ENCODE measurements at regions not wholly inside any gene's neighbourhood (a gene's known extent, or its start where the extent isn't known, plus 50 kb on each side); places are given as distances from the start of the nearest gene placed in this dataset.

DNA sequence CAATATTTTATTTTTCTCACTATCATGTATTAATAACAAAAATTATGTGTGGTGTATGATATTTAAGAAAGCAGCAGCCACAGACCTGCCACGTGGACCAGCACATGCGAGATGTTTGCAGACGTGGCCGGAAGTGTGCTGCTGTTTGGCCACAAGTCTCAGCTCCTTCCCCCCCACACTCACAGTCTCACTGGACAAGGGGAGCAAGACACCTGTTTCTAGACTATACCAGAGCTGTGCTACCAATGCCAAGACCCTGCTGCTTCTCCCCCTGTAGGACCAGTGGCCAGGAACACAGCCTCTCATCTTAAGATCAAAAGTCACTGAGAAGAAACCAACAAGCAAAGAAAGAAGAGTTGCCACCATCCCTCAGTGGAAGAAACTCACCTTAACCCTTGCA, 258.9 kb upstream of the PPP2R2D start:
- H3K4me3 ChIP-seq (replicated peaks in 1 of 3) = no peak overlapping the region
- no peaks in the 10 kb centered on the region for H3K4me1 ChIP-seq
- WGBS, 2 donors = 72 to 87% methylated on average over 4 of the region's 4 CpGs
- no peaks in the 10 kb centered on the region for H3K9me3 ChIP-seq
- no peaks in the 10 kb centered on the region for H3K27me3 ChIP-seq
- no peak for DNase-seq
- no peak overlapping the region for H3K27ac ChIP-seq
- intact Hi-C loops (cut with DNase I) = no loop called here
- TF ChIP-seq, protein P1, sequence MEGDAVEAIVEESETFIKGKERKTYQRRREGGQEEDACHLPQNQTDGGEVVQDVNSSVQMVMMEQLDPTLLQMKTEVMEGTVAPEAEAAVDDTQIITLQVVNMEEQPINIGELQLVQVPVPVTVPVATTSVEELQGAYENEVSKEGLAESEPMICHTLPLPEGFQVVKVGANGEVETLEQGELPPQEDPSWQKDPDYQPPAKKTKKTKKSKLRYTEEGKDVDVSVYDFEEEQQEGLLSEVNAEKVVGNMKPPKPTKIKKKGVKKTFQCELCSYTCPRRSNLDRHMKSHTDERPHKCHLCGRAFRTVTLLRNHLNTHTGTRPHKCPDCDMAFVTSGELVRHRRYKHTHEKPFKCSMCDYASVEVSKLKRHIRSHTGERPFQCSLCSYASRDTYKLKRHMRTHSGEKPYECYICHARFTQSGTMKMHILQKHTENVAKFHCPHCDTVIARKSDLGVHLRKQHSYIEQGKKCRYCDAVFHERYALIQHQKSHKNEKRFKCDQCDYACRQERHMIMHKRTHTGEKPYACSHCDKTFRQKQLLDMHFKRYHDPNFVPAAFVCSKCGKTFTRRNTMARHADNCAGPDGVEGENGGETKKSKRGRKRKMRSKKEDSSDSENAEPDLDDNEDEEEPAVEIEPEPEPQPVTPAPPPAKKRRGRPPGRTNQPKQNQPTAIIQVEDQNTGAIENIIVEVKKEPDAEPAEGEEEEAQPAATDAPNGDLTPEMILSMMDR (IDR thresholded peaks at IDR 0.05) = no peak
- TF ChIP-seq POLR2A (IDR thresholded peaks at IDR 0.05) = no peak
- no peaks in the 10 kb centered on the region for H3K36me3 ChIP-seq

DNA sequence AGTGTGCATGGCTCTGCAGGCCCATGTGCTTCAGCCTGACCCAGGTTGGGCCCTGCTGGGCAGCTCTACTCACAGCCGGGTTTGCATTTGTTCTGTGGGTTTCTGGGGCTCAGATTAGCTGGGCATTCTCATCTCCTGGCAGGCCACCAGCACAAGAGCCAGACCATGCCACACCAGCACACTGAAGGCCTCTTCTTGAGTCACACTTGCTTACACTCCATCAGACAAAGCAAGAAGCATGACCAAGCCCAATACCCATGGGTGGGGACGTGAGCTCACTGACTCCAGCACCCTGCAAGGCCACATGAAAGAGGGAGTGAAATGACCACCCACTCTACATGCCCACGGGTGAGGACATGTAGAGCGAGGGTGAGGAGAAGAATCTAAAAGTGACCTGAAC, 257.8 kb upstream of the PPP2R2D start:
- TF ChIP-seq, protein P1 (IDR thresholded peaks at IDR 0.05) = no peak
- no peak for TF ChIP-seq POLR2A (IDR thresholded peaks at IDR 0.05)
- Histone ChIP-seq H3K9me3 (no peaks in the 10 kb centered on the region), H3K27me3 (no peaks in the 10 kb centered on the region), H3K27ac (no peak overlapping the region), H3K4me3 (replicated peaks in 1 of 3) (no peak overlapping the region), H3K36me3 (no peaks in the 10 kb centered on the region), H3K4me1 (no peaks in the 10 kb centered on the region)
- no peak for DNase-seq
- WGBS, 2 donors = 73 to 84% methylated on average over 3 to 4 of the region's 4 CpGs
- intact Hi-C loops (cut with DNase I) = no loop called here

DNA sequence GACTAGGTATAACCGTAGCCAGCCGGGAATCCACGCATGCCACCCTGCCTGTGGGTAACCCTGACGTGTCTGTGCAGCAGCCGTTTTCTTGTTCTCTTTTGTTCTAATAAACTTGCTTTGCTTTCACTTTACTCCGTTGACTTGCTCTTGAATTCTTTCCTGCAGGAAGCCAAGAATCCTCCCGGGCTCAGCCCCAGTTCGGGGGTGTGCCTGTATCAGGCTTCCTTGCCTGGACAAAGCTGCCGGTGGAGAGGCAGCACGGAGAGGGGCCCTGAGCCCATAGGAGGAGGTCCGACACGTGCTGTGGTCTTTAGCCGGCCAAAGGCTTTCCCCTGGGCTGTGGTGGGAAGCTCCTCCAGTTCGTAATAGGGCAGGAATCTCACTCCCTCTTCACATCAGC, 256.5 kb upstream of the PPP2R2D start:
- no peak for TF ChIP-seq POLR2A (IDR thresholded peaks at IDR 0.05)
- TF ChIP-seq, protein P1 (IDR thresholded peaks at IDR 0.05) = no peak
- no peaks in the 10 kb centered on the region for H3K9me3 ChIP-seq
- no peaks in the 10 kb centered on the region for H3K36me3 ChIP-seq
- intact Hi-C loops (cut with DNase I) = no loop called here
- 64 to 69% methylated on average over 13 to 14 of the region's 14 CpGs for WGBS, 2 donors
- H3K4me1 ChIP-seq = no peaks in the 10 kb centered on the region
- DNase-seq = no peak
- no peak overlapping the region for H3K4me3 ChIP-seq (replicated peaks in 1 of 3)
- H3K27ac ChIP-seq = no peak overlapping the region
- H3K27me3 ChIP-seq = no peaks in the 10 kb centered on the region

DNA sequence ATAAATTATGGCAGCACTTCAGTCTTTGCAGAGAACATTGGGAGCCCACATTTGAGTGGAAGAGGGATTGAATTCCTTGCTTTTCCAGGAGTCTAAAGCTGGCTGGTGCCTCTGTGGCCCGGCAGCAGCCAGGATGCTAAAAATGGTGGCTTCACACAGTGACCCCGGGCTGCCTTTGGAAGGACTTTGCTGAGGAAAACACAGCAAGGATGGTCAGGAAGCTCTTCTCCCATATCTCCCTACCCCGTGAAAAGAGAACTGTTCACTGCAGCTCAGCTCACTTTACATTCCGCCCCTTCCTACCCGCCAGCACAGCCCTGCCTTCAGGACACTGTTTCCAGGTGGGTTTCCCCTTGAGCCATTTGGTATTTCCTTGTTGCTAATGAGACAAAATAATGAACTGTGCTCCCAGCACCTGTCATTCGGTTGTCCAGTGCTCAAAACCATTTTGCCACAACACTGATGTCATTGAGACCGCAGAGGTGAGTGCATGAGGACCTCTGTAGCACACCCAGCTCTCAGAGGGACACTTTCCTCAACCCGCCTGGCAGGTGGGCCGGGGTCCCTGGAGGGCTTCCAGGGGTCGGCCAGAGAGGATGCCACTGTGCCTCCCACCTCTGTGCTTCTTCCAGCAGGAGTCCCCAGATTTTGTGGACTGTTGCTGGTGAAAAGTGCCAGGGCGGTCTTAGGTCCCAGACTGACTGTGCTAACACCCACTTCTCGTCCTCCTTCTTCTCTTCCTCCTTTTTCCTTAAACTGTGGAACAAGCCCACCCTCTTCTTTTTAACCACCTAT, 255.7 kb upstream of the PPP2R2D start:
- H3K4me3 ChIP-seq (replicated peaks in 1 of 3) = no peak overlapping the region
- no peaks in the 10 kb centered on the region for H3K4me1 ChIP-seq
- H3K9me3 ChIP-seq = no peaks in the 10 kb centered on the region
- no peaks in the 10 kb centered on the region for H3K36me3 ChIP-seq
- TF ChIP-seq, protein P1 (IDR thresholded peaks at IDR 0.05) = no peak
- no peak for TF ChIP-seq POLR2A (IDR thresholded peaks at IDR 0.05)
- no peak overlapping the region for H3K27ac ChIP-seq
- 84 to 86% methylated on average over 9 to 12 of the region's 12 CpGs for WGBS, 2 donors
- DNase-seq = no peak
- H3K27me3 ChIP-seq = no peaks in the 10 kb centered on the region
- intact Hi-C loops (cut with DNase I) = no loop called here

DNA sequence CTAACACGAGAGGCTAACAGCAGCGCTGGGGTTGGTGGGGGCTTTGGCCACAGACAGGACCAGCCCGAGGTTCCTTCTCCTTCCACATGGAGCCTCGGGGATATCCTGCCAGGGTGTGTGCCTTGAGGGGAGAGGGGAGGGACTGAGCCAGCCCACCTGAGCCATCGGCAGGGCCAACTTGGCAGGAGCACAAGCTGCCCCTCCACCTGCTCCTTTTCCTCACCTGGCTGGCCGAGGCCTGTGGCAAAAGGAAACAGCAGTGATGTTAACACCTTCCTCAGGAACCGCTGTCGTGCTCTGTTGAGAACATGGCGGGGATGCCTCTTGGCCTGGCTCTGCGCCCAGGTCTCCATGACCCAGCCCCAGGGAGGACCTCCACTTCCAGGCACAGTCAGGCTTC, 255.1 kb upstream of the PPP2R2D start:
- H3K27ac ChIP-seq = no peak overlapping the region
- H3K9me3 ChIP-seq = no peaks in the 10 kb centered on the region
- no peaks in the 10 kb centered on the region for H3K36me3 ChIP-seq
- no peaks in the 10 kb centered on the region for H3K4me1 ChIP-seq
- no peaks in the 10 kb centered on the region for H3K27me3 ChIP-seq
- TF ChIP-seq POLR2A (IDR thresholded peaks at IDR 0.05) = no peak
- TF ChIP-seq, protein P1 (IDR thresholded peaks at IDR 0.05) = no peak
- H3K4me3 ChIP-seq (replicated peaks in 1 of 3) = no peak overlapping the region
- 66 to 78% methylated on average over 5 to 7 of the region's 10 CpGs for WGBS, 2 donors
- intact Hi-C loops (cut with DNase I) = no loop called here
- no peak for DNase-seq

All from thyroid gland (tissue), 4 donors.